ENCODE measurements at regions not wholly inside any gene's neighbourhood (a gene's known extent, or its start where the extent isn't known, plus 50 kb on each side); places are given as distances from the start of the nearest gene placed in this dataset.

GRCh38 chr16:48904333-48904732, 294.4 kb upstream of the N4BP1 start:
- intact Hi-C loops (cut with DNase I; ENCODE audit: low total_unique reads): no loop called here
- TF ChIP-seq POLR2A (IDR thresholded peaks at IDR 0.05): no peak
- TF ChIP-seq, protein P1, sequence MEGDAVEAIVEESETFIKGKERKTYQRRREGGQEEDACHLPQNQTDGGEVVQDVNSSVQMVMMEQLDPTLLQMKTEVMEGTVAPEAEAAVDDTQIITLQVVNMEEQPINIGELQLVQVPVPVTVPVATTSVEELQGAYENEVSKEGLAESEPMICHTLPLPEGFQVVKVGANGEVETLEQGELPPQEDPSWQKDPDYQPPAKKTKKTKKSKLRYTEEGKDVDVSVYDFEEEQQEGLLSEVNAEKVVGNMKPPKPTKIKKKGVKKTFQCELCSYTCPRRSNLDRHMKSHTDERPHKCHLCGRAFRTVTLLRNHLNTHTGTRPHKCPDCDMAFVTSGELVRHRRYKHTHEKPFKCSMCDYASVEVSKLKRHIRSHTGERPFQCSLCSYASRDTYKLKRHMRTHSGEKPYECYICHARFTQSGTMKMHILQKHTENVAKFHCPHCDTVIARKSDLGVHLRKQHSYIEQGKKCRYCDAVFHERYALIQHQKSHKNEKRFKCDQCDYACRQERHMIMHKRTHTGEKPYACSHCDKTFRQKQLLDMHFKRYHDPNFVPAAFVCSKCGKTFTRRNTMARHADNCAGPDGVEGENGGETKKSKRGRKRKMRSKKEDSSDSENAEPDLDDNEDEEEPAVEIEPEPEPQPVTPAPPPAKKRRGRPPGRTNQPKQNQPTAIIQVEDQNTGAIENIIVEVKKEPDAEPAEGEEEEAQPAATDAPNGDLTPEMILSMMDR (IDR thresholded peaks at IDR 0.05): no peak
- H3K27ac ChIP-seq: no peak overlapping the region

DNA sequence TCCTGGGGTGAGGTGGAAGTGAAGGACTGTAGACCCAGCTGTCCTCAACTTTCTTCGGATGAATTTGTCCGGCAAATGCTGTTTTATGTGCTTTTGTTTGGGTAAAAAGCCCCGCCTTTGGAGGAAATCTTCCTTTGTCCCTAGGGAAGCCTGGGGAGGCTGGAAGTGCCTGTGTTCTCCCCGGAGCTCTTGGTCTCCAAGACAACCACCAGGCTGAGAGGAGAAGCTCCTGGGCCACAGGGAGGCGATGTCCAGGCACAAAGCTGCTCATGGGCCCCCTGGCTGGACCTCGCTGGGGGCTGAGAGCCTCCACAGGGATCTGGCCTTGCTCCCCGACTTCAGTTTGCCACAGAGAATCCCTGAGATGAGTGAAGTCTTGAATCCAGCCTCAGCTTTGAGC, 293.1 kb upstream of the N4BP1 start:
- DNase-seq: no peak
- intact Hi-C loops (cut with DNase I; ENCODE audit: low total_unique reads): no loop called here
- Histone ChIP-seq H3K4me3 (no peak overlapping the region), H3K4me1 (no peaks in the 10 kb centered on the region), H3K9me3 (no peaks in the 10 kb centered on the region), H3K36me3 (no peaks in the 10 kb centered on the region), H3K27me3 (no peaks in the 10 kb centered on the region), H3K27ac (no peak overlapping the region)
- no peak for TF ChIP-seq POLR2A (IDR thresholded peaks at IDR 0.05)
- TF ChIP-seq, protein P1 (IDR thresholded peaks at IDR 0.05): no peak

More at GRCh38 chr16:48904333-48904732, 294.4 kb upstream of the N4BP1 start:
- H3K4me3 ChIP-seq: no peak overlapping the region
- H3K36me3 ChIP-seq: no peaks in the 10 kb centered on the region
- no peaks in the 10 kb centered on the region for H3K4me1 ChIP-seq
- no peak for DNase-seq
- H3K9me3 ChIP-seq: no peaks in the 10 kb centered on the region
- no peaks in the 10 kb centered on the region for H3K27me3 ChIP-seq

- Histone ChIP-seq H3K9me3 (no peaks in the 10 kb centered on the region), H3K4me1 (no peaks in the 10 kb centered on the region), H3K36me3 (no peaks in the 10 kb centered on the region), H3K4me3 (no peak overlapping the region), H3K27ac (no peak overlapping the region), H3K27me3 (no peaks in the 10 kb centered on the region)
- no peak for TF ChIP-seq POLR2A (IDR thresholded peaks at IDR 0.05)
- TF ChIP-seq, protein P1 (IDR thresholded peaks at IDR 0.05): no peak
- intact Hi-C loops (cut with DNase I; ENCODE audit: low total_unique reads): no loop called here
- no peak for DNase-seq
These were observed 291.9 kb upstream of the N4BP1 start for GRCh38 chr16:48901712-48902374.

DNA sequence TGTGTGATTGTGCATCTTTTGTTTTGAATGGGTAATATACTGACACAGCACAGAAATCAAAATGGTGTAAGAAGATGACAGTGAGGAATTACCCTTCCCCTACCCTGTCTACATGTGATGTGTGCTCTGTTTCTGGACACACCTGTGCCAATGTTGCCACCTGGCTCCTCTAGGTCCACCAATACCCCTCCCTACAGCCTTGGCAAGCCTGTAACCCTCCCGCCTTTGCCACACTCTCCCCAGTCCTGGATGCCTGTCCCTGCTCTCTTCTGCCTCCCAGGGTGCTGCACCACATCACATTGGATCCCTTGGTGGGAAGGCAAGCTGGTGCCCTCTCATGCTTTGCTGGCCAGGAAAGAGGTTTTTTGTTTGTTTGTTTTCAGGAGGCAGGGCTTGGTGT, 289.5 kb upstream of the N4BP1 start:
- DNase-seq: no peak
- H3K36me3 ChIP-seq: no peaks in the 10 kb centered on the region
- H3K27me3 ChIP-seq: no peaks in the 10 kb centered on the region
- intact Hi-C loops (cut with DNase I; ENCODE audit: low total_unique reads): no loop called here
- no peak overlapping the region for H3K4me3 ChIP-seq
- TF ChIP-seq POLR2A (IDR thresholded peaks at IDR 0.05): no peak
- TF ChIP-seq, protein P1 (IDR thresholded peaks at IDR 0.05): no peak
- no peaks in the 10 kb centered on the region for H3K4me1 ChIP-seq
- H3K27ac ChIP-seq: no peak overlapping the region
- no peaks in the 10 kb centered on the region for H3K9me3 ChIP-seq

GRCh38 chr16:48897698-48898205, 287.8 kb upstream of the N4BP1 start:
- Histone ChIP-seq H3K9me3 (no peaks in the 10 kb centered on the region), H3K4me3 (no peak overlapping the region), H3K36me3 (no peaks in the 10 kb centered on the region), H3K27me3 (no peaks in the 10 kb centered on the region), H3K4me1 (no peaks in the 10 kb centered on the region), H3K27ac (no peak overlapping the region)
- DNase-seq: no peak
- no peak for TF ChIP-seq POLR2A (IDR thresholded peaks at IDR 0.05)
- TF ChIP-seq, protein P1 (IDR thresholded peaks at IDR 0.05): no peak
- intact Hi-C loops (cut with DNase I; ENCODE audit: low total_unique reads): no loop called here

Data from uterus (tissue), 3 donors.